HG02981 (cell line): ENCODE measurements at regions not wholly inside any gene's neighbourhood (a gene's known extent, or its start where the extent isn't known, plus 50 kb on each side); places are given as distances from the start of the nearest gene placed in this dataset.
A peak's percentile ranks its signal among the peaks of the same experiment; 100 is the strongest.
"Not testable (repeated sequence)": the region's sequence is repeated elsewhere in the genome, so short reads cannot be mapped to it uniquely, and the experiment has no call there.

Source experiments
- ATAC-seq: cut with Tn5 transposase; IDR thresholded peaks from one replicate; pipeline ENCODE4 v1.9.1; 2021; ENCODE audit warnings: mild to moderate bottlenecking, moderate library complexity; ENCODE audit not compliant: unreplicated experiment

DNA sequence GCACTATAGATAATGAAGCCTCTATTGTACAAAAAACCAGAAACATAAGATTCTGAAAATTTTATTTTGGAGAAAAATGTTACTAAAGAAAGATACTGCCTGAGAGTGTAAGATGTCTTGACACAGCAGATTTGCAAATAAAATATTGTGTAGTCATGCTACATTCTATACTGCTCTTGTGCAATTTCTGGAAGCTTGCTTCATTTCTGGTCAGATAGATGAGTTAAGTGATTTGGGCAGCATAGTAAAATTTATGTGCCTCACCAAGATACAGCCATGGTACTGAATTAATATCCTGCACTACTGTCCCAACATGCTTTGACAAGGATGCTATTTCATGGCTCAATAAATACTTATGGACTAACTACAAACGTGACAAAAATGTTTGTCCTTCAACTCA lies 55.1 kb upstream of the STARD13 start:
- ATAC-seq = no peak

DNA sequence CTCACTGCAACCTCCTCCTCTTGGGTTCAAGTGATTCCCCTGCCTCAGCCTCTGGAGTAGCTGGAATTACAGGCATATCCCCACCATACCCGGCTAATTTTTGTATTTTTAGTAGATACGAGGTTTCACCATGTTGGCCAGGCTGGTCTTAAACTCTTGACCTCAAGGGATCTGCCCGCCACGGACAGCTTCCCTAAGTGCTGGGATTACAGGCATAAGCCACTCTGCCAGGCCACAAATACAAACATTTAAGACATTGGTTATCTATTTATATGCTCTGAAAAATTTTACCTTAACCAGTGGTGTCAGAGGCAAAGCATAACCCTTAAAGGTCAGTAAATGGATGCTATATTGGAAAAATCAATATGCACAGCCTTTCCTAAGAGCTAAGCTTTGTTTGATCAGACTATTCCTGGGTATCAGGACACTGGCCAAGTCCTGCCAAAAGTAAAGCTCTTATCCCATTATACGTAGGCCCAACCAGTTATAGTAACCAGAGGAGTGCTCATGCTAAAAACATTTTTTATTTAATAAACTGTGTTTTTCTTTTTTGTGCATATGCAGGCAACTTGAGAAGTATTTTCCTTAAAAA lies 56.4 kb upstream of the STARD13 start:
- ATAC-seq = no peak

DNA sequence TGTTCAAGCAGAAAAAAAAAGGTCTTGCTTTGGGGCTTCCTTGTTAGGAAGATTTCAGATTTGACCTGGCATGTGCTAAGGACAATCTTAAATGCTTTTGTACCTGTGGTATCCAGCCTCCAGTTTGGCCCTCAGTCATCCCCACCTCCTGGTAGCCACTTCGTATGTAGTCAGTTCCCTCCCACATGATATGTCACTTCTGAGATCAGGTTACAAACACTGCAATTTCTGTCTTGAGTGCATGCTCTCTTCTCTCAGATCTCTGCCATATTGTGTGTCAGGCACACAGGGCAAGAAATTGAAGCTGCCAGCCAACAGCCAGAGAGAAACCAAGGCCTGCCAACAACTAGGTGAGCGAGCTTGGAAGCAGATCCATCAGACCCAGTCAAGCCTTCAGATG lies 60.3 kb upstream of the STARD13 start:
- ATAC-seq = no peak

DNA sequence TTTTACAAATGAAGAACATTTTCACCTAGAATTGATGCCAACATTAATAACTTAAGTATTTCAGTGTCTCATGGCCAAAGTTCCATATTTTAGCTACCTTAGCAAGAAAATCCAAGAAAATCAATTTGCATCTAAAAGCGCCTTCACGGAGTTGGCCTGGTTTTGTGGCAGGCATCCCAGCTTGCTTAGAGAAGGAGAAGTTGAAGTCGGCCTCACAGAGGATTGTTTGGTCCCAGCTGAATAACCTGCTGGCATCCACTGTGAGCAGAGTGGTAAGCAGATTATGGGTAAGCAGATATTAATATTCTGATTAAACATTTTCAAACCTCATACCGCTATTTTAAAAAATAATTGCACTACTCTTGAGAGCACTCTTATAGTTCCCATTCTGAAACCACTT lies 62.3 kb upstream of the STARD13 start:
- no peak for ATAC-seq

DNA sequence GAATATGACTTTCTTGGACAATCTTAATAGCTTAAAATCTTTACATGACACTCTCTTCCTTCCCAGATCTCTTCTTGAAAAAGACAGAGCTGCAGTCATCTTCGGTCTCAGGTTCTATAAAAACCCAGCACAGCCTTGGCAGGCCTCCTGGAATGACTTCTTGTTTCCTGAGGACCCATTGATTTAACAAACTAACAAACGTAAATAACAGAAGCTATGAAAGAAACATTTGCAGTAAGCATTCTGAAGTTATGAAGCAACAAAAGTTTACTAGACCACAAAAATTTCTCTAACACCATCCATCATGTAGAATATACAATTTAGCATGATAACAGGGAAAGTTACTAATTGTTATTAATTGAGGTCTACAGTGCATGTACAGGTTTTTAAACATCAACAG lies 62.8 kb upstream of the STARD13 start:
- ATAC-seq = no peak

DNA sequence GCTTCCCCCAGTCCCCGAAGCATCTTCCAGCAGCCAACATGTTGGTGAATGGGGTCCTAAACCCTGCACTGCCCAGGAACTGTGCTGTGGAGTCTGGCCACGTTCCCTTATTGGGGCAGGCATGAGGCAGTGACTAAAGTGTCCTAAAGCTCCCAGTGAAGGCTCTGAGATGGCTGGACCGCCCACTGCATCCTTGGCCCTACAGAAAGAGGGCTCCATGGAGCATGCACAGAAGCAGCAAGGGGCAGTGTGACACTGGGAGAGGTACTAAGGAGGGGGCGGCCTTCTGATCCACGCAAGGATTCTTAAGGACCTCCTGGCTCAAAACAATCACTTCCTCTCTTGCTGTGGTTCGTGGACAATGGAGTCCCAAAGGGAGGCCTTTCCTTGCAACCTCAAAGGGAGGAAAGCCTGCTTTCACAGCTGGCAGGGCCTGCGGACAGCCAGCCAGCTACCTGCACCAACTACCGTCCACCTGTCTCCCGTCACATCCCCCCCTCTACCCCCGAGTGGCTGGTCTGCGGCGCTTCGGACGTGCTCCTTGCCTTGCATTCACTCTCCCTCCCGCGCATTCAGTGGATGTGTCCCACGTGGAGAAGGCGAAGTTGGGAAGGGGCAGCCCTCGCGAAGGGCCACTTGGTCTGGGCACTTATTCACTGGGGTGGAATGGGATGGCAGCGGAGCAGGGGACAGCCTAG lies 63.9 kb upstream of the STARD13 start:
- no peak for ATAC-seq

DNA sequence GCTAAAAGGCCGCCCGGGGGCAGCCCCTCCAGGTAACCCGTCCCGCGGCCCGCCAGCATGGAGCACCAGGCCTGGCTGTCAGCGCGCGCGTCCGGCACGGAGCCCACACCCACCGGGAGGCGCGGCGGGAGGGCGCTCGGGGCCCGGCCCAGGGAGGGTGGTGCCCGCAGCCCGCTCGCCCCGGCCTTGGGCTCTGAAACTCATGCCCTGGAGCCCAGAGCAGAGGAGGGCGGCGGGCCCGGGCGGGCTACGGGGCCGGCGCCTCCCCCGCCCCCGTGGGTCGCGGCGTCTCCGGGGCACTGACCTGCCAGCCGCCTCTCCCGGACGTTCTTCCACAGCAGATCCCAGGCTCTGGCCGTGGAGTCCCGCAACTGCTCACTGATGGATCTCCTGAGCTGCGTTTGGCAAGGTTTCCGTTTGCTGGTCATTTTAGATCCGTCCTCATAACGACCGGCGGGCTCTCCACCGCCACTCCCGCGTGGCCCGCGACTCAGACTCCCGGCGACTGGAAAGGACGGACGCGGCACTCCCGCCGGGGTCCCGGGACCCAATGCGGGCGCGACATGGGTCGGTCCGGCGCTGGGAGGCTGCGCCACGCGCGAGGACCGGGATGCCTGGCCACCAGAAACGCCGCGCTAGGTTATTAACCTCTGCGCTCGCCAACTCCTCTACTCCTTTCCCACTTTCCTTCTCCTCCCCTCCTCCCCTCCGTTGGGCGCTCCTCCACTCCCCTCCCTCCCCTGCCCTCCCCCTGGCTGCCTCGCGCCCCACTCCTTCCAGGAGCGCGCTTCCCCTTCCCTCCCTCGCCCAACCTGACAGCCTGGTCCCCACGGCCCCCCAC lies 64.7 kb upstream of the STARD13 start:
- ATAC-seq = no peak

DNA sequence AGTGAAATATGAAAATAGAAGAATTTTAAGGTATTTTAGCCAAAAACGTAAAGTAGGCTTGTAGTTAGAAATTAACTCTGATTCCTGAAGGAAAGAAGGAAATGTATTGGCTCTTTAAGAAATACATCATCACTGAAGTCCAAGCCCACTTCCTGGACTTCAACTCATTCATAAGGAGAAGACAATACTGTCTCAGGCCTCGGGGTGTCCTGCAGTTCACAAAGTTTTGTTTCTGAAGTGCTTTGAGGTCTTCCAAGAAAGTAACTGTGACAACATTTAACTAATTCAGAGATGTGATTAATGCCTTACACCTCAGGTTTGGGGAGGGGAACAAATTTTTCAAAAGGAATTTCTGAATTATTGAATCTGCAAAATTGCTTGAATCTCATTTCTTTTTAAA lies 65.8 kb upstream of the STARD13 start:
- no peak for ATAC-seq

DNA sequence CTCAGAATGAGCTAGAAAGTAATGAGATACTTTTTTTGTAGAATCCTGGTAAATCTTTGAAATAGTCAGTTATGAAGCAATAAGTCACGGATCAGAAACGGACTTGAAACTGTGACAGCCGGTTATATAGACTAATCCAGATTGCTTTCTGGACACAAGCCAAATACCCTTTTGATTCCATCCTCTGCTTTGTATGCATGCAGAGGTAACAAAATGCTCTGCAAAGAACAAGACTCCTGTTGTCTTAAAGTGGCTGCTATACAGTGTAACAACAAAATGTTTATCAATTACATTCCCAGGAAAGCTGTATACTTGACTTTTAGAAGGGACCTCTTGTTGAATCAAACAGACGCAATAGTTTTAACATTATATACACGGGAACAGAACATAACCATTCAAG lies 66.5 kb upstream of the STARD13 start:
- no peak for ATAC-seq

DNA sequence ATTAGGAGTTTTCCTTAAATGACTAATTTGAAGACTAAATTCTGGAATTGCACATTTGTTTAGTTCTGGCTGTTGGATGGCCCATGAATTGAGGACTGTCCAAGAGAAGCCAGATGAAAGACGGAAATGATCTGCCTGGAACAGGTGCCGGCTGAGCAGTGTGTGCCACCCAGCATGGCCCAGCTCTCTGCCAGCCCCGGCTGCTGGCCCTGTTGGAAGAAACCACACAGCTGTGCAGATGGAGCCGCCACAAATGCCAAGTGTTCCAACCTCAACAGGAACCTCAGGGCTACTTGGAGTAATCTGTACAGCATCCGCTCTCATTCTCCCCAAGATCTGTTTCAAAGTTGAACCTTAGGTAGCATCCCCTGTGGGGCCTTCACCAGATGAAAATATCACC lies 67.0 kb upstream of the STARD13 start:
- ATAC-seq = no peak

DNA sequence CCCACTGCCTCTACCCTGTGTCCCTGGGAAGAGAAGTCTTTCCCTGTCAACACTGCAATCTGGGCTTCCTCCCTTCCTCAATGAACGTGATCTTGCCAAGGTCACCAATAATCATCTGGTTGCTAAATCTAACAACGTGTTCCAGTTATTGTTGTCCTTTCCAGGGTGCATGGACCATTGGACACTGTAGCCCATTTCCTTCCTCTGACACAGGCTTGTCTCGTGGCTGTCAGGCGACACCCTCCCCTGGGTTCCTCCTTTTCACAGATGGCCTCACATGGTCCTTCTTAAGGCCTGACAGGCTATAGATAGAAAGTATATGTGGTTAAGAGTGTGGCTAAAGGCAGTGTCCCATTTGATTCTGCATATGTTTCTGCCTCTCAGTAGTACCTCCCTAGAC lies 67.7 kb upstream of the STARD13 start:
- ATAC-seq = no peak

DNA sequence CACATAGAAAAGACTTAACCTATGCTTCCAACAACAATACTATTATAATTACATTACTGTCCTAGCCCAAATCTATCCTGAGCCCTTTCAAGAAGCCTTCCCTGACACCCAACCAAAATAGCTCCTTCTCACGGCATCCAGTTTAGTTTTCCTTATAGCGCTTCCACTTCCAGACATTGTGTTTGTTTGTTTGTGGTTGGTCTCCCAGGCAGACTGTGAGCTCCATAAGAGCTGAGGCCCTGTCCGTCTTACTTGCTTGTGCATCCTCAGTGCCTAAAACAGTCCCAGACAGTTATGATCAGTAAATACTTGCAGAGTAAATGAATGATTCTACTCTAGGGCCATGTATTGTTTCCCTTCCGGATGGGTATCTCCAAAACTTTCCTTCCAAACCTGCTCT lies 68.1 kb upstream of the STARD13 start:
- no peak for ATAC-seq

DNA sequence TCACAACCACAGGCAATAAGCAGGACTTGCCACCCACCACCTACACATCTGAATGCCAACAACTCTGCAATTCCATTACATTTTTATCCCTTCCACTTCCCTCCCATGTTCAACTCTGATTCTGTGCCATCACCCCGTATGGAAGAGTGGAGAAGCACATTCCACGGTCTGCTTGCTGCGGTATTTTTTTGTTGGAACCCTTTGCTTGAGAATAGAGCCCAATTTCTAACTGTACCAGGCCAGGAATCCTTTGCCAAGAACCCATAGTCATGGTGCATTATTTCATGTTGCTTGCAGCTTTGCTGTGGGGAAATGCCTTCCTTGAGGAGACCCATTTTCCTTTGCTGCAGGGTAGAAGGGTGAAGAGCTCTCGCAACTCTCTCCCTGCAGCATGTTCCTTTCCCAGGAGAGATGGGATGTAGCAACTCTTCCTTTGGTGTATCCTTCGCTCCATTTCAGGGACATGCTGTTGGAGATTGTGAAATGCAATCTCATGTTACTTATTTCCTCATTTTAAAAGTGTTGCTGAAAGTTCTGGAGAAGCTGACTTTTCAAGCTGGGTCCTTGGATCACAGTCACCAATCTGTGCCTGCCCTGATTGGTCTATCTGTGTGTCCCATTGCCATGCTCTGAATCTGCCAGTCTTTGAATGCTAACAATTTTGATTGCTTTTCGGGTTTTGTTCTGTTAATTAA lies 69.8 kb upstream of the STARD13 start:
- ATAC-seq = no peak

DNA sequence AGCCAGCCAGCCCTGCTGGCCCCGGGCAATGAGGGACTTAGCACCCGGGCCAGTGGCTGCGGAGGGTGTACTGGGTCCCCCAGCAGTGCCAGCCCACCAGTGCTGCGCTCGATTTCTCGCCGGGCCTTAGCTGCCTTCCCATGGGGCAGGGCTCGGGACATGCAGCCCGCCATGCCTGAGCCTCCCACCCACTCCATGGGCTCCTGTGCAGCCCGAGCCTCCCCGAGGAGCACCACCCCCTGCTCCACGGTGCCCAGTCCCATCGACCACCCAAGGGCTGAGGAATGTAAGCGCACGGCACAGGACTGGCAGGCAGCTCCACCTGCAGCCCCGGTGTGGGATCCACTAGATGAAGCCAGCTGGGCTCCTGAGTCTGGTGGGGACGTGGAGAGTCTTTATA lies 72.5 kb upstream of the STARD13 start:
- not testable (repeated sequence) for ATAC-seq

DNA sequence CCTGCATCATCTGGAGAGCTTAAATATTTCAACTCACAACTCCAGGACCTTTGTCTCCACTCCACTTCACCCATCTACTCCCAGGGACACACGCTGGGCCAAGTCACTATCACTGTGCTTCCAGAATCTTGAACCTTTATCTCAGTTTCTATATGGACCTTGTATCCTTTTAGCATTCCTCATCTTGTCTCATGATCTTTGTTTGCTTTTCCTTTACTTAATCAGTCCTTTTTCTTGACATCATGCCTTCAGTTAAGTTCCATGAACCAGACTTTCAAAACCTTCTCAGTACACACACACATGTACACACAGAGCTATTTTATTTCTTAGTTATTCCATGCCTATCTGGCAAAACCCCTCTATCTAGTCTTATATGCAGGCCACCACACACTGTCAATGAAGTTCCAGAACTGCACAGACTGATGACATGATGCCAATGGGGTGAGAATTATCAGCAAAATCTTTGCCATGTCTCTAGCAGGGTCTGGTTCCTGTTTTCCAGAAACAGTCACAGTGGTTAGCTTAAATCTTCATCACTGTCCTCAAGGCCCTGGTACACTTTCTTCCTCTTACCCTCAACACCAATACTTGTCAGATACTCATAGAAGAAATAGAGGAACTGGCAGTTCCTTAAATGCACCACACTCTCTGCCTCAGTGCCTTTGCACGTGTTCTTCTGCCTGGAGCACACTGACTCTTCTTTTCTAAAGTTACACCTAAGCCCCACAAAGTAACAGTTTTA lies 77.6 kb upstream of the STARD13 start:
- ATAC-seq = peak; percentile 68

DNA sequence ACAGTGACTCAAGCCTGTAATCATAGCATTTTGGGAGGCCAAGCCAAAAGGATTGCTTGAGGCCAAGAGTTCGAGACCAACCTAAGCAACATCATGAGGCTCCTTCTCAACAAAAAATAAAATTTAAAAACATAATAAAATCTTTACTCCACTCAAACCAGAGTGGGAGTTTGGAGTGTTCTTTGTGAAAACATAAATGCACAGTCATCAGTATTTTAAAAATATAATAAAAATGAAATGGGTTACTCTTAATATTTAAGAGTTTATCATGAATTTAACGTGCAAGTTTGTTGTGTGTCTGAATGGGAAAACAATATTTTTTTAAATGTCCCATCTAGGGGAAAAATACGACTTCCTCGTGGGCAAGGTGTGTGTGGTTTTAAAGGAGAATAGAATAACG lies 78.6 kb upstream of the STARD13 start:
- no peak for ATAC-seq

DNA sequence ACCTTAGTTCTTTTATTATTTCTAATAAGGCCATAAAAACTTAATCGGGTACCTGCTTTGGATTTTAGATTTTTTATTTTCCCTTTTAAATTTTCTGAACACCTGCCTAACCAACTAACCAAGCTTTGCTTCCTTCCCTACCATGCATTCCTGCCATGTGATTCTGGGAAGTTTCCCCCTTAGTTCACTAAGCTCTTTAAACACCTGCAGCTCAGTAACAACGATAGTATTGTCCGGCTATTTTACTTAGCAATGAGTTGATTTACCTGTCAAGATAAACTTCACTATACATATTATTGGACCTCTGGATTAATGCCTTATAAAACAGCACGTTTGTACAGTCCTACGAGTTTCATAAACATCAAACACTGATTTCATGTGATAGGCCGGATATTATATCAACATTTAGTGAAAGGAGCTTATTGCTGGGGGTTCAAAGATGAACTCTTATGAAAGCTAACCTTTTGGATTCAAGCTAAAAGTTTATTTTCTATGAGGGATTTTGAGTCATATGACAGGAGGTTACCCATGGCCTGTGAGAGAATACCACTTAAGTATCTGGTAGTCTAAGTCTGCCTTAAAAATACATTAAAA lies 81.0 kb upstream of the STARD13 start:
- no peak for ATAC-seq

DNA sequence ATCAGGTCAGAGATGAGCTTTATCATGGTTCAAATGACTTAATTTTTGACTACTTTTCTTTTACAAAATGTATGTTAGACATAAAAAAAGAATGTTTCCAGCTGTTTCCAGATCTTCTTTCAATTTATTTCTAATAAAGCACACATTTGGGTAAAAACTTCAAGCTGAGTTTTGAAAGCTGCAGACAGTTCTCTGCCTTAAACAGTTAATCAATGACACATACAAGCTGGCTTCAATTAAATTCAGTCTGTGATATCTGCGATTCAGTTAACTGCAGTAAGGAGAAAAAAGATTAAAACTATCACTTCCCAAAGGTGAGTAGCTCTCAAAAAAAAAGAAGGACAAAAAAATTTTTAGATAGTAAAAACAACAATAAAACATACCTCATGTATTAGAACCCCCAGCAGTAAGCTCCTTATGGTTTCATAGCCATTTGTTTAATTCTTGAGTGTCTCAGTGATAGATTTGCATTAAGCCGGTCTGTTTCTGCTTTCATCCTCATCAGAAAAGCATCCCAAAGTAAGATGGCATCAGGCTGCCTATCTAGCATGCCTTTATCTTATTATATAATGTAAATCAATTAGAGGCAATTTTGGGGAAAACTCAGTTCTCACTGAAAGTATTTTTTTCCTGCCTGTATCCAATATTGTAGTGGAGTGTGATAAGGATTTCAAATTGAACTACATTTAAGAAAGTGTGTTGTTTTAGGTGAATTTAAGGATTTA lies 81.8 kb upstream of the STARD13 start:
- no peak for ATAC-seq

DNA sequence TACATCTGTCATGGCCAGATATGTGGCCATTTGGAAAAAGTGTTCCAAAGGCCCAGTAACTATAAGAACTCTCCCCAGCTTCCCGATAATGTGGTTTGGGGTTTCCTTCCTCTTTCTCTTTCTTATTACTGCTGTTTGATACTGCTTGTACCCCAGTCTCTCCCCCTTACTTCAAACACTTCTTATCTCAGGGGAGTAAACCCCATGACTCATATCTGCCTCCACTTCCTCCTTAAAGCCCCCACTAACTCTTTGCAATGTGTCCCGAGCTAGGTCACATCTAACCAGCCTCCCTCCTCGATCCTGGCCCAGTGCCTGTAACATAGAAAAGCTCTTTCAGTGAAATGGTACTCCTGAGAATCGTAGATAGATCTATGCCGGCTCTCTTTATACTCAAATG lies 82.4 kb upstream of the STARD13 start:
- no peak for ATAC-seq

DNA sequence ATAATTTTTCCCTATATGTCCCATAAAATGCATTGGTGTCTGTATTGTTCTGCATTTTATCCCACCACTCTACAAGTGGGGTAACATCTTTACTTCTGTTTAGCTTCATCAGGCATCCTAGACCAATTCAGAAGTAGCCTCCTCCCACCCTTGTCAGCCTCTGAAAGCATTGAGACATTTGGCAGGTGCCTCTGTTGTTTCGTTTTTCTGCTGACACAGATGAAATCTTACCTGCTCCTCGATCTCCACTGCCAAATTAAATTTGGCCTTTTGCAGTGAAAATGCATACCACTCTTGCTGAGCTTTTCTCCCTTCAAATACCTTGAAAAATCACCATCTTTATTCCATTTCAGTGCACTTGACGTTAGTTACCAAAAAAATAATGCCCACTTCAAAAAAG lies 83.5 kb upstream of the STARD13 start:
- no peak for ATAC-seq
